ENCODE measurements at regions not wholly inside any gene's neighbourhood (a gene's known extent, or its start where the extent isn't known, plus 50 kb on each side); places are given as distances from the start of the nearest gene placed in this dataset.
"Not testable (repeated sequence)": the region's sequence is repeated elsewhere in the genome, so short reads cannot be mapped to it uniquely, and the experiment has no call there.

DNA sequence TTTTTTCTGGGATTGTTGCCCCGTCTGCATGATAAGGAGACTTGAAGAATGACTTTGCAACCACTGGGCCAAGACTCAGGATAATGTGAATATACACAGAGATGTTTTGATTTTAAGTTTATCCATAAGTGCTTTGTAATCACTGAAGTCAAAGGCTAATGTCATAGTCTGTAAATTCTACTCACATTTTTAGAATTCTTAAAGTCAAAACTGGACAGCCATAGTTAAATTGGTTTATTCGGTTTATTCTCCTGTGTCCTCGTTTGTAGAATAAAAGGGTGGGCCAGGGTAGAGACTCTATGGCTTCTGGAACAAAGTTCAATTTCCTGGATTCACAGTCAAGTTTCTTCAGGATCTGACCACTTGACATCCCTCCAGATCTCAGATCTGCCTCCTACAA is 327.7 kb upstream of the TNC start:
- TF ChIP-seq, protein P1, sequence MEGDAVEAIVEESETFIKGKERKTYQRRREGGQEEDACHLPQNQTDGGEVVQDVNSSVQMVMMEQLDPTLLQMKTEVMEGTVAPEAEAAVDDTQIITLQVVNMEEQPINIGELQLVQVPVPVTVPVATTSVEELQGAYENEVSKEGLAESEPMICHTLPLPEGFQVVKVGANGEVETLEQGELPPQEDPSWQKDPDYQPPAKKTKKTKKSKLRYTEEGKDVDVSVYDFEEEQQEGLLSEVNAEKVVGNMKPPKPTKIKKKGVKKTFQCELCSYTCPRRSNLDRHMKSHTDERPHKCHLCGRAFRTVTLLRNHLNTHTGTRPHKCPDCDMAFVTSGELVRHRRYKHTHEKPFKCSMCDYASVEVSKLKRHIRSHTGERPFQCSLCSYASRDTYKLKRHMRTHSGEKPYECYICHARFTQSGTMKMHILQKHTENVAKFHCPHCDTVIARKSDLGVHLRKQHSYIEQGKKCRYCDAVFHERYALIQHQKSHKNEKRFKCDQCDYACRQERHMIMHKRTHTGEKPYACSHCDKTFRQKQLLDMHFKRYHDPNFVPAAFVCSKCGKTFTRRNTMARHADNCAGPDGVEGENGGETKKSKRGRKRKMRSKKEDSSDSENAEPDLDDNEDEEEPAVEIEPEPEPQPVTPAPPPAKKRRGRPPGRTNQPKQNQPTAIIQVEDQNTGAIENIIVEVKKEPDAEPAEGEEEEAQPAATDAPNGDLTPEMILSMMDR (IDR thresholded peaks at IDR 0.05; ENCODE audit: low read depth, low read length) = no peak
- DNase-seq (ENCODE audit: extremely low read depth, low read depth) = no peak

DNA sequence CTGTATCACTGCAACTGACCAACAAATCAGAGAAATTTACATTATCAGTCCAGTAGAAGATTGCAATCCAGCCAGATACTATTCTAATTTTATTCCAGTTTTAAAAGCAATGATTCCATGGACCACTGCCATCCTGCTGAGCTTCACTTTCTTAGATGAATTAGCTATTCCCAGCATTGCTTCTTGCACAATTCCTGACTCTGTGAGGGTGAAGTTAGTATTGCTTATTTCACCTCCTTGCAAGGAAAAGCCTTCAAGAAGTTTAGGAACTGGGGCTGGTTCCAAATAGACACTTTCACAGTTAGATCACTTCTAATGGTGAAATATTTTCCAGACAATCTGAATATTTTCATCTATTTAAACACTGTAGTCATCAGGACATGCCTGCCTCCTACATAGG is 338.6 kb upstream of the TNC start:
- no peak for DNase-seq (ENCODE audit: extremely low read depth, low read depth)
- TF ChIP-seq, protein P1 (IDR thresholded peaks at IDR 0.05; ENCODE audit: low read depth, low read length) = no peak

DNA sequence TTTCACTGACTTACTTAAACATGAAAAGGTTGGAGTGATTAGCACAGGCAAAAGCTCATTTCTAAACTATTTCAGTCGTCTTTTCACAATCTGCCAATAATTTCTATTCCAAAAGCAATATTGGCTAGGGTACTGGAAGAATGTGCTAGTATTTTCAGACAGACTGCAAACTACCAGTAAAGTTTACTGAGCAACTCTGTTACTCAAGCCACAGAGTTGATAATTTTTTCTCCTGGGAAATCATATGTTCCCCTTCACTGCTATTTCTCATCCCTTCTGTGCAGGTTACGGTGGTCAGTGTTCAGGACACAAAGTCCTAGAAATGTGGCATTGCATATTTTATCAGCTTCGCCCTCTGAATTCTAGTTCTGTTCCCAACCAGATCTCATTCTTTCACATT is 343.3 kb upstream of the TNC start:
- DNase-seq (ENCODE audit: extremely low read depth, low read depth) = no peak

DNA sequence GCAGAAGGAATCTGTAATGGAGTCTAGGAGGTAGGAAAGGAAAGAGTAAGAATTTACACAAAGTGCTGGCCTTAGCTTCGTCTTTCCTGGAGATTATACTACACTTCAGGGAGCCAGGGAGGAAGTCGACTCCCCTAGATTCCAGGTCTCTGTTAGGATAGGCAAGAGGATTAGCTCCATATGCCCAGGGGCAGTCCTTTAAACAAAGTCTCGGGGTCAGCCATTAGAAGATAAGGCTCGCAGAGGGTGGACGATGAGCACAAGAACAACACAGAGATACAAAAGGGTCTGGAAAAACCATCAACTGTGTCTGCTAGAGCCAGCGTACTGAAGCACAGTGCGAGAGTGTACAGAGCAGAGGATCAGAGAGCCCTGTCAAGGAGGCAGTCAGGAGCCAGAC is 344.7 kb upstream of the TNC start:
- no peak for DNase-seq (ENCODE audit: extremely low read depth, low read depth)
- TF ChIP-seq, protein P1 (IDR thresholded peaks at IDR 0.05; ENCODE audit: low read depth, low read length) = no peak

More for the DNA sequence above, 343.3 kb upstream of the TNC start:
- TF ChIP-seq, protein P1 (IDR thresholded peaks at IDR 0.05; ENCODE audit: low read depth, low read length) = no peak

DNA sequence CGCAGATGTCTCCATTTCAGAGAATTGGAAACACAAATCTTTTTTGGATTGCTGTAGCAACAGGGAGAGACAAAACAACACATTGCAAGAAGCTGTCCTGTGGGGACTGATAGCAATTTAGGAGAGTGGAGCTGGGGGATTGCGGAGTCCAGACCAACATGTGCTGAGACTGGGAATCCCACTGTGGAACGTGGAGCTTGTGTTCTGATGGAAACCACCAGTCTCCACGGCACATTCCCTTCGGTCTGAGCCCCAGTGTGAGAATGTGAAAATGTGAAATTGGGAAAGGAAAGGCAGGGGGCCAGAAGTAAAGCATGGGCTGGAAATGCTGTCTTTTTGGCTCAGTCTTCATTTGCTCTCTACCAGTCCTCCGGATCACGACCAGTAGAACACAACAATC is 348.8 kb upstream of the TNC start:
- TF ChIP-seq, protein P1 (IDR thresholded peaks at IDR 0.05; ENCODE audit: low read depth, low read length) = no peak
- no peak for DNase-seq (ENCODE audit: extremely low read depth, low read depth)

DNA sequence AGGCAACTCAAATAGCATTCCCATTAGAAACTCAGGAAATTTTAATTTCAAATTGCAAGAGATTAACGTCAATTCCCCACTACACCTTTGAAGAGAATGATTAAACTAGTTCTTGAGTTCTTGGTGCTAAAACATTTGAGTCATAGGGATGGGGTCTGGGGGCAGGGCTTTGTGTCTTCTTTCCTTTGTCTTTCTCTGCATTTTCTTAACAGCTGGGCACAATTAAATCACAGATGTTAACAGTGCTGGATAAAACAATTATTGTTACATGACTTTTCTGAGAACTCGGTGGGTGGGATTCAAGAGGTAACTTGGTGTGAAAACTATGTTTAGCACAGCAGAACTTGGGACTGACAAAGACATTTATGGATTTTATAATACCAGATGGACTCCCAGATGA is 351.9 kb upstream of the TNC start:
- DNase-seq (ENCODE audit: extremely low read depth, low read depth) = no peak

DNA sequence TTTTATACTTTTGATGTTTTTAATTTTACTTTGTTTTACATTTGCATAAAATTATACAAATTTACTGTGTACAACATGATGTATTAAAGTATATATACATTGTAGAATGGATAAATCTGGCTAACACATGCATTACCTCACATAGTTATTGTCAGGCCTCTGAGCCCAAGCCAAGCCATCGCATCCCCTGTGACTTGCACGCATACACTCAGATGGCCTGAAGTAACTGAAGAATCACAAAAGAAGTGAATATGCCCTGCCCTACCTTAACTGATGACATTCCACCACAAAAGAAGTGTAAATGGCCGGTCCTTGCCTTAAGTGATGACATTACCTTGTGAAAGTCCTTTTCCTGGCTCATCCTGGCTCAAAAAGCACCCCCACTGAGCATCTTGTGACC is 355.1 kb upstream of the TNC start:
- not testable (repeated sequence) for DNase-seq (ENCODE audit: extremely low read depth, low read depth)

More for the DNA sequence above, 351.9 kb upstream of the TNC start:
- TF ChIP-seq, protein P1 (IDR thresholded peaks at IDR 0.05; ENCODE audit: low read depth, low read length) = no peak

DNA sequence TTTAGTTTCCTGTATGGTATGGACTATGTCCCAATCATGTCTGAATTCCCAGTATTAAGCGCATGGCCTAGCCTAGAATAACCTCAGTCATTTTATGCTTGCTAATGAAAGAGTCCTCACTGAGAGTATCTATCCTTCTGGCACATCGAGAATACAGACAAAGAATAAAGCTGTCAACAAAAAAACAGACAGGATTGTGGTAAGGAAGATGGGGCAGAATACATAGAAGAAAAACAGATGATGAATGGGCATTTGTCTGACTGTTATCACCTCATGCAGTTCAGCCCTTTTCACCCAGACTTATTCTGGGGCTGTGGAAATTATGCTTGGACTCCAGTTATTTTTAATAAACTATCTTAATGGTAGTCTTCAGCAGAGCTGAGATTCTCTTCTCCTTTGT is 363.8 kb upstream of the TNC start:
- TF ChIP-seq, protein P1 (IDR thresholded peaks at IDR 0.05; ENCODE audit: low read depth, low read length) = no peak
- DNase-seq (ENCODE audit: extremely low read depth, low read depth) = no peak

Data from AG09319 (cell line).